ENCODE measurements at regions not wholly inside any gene's neighbourhood (a gene's known extent, or its start where the extent isn't known, plus 50 kb on each side); places are given as distances from the start of the nearest gene placed in this dataset.
"Not testable (repeated sequence)": the region's sequence is repeated elsewhere in the genome, so short reads cannot be mapped to it uniquely, and the experiment has no call there.

- ATAC-seq (ENCODE audit: low read depth) = no peak
- no peak for DNase-seq (ENCODE audit: low spot score)
- no peaks in the 10 kb centered on the region for H3K9me3 ChIP-seq (ENCODE audit: severe bottlenecking)
These were observed 136.4 kb downstream of the ZIC4 start for GRCh38 chr3:147269907-147270306.

GRCh38 chr3:147267434-147267833, 138.9 kb downstream of the ZIC4 start:
- Histone ChIP-seq H3K9me3 (ENCODE audit: severe bottlenecking) (no peaks in the 10 kb centered on the region), H3K36me3 (ENCODE audit: low read depth) (no peaks in the 10 kb centered on the region), H3K4me1 (ENCODE audit: insufficient read depth, poor library complexity, severe bottlenecking) (no peaks in the 10 kb centered on the region), H3K4me3 (ENCODE audit: severe bottlenecking) (no peak overlapping the region), H3K27me3 (ENCODE audit: insufficient read depth, poor library complexity, severe bottlenecking) (no peaks in the 10 kb centered on the region), H3K27ac (ENCODE audit: poor library complexity, severe bottlenecking) (no peak overlapping the region)
- DNase-seq (ENCODE audit: low spot score) (no peak), ATAC-seq (ENCODE audit: low read depth) (no peak)
- no peak for TF ChIP-seq CTCF (IDR thresholded peaks at IDR 0.05; ENCODE audit: poor library complexity, severe bottlenecking)

More at GRCh38 chr3:147269907-147270306, 136.4 kb downstream of the ZIC4 start:
- no peak overlapping the region for H3K4me3 ChIP-seq (ENCODE audit: severe bottlenecking)
- H3K4me1 ChIP-seq (ENCODE audit: insufficient read depth, poor library complexity, severe bottlenecking) = no peaks in the 10 kb centered on the region
- no peaks in the 10 kb centered on the region for H3K36me3 ChIP-seq (ENCODE audit: low read depth)
- no peaks in the 10 kb centered on the region for H3K27me3 ChIP-seq (ENCODE audit: insufficient read depth, poor library complexity, severe bottlenecking)
- TF ChIP-seq CTCF (IDR thresholded peaks at IDR 0.05; ENCODE audit: poor library complexity, severe bottlenecking) = no peak
- H3K27ac ChIP-seq (ENCODE audit: poor library complexity, severe bottlenecking) = no peak overlapping the region

GRCh38 chr3:147257944-147258343, 148.4 kb downstream of the ZIC4 start:
- Histone ChIP-seq H3K4me3 (ENCODE audit: severe bottlenecking) (no peak overlapping the region), H3K9me3 (ENCODE audit: severe bottlenecking) (no peaks in the 10 kb centered on the region), H3K4me1 (ENCODE audit: insufficient read depth, poor library complexity, severe bottlenecking) (no peaks in the 10 kb centered on the region), H3K27ac (ENCODE audit: poor library complexity, severe bottlenecking) (no peak overlapping the region), H3K27me3 (ENCODE audit: insufficient read depth, poor library complexity, severe bottlenecking) (no peaks in the 10 kb centered on the region), H3K36me3 (ENCODE audit: low read depth) (no peaks in the 10 kb centered on the region)
- no peak for TF ChIP-seq CTCF (IDR thresholded peaks at IDR 0.05; ENCODE audit: poor library complexity, severe bottlenecking)
- DNase-seq (ENCODE audit: low spot score) (no peak), ATAC-seq (ENCODE audit: low read depth) (no peak)

- ATAC-seq (ENCODE audit: low read depth) (no peak), DNase-seq (ENCODE audit: low spot score) (no peak)
- Histone ChIP-seq H3K9me3 (ENCODE audit: severe bottlenecking) (no peaks in the 10 kb centered on the region), H3K4me1 (ENCODE audit: insufficient read depth, poor library complexity, severe bottlenecking) (no peaks in the 10 kb centered on the region), H3K27me3 (ENCODE audit: insufficient read depth, poor library complexity, severe bottlenecking) (no peaks in the 10 kb centered on the region), H3K27ac (ENCODE audit: poor library complexity, severe bottlenecking) (no peak overlapping the region), H3K36me3 (ENCODE audit: low read depth) (no peaks in the 10 kb centered on the region), H3K4me3 (ENCODE audit: severe bottlenecking) (no peak overlapping the region)
- TF ChIP-seq CTCF (IDR thresholded peaks at IDR 0.05; ENCODE audit: poor library complexity, severe bottlenecking) = no peak
These were observed 149.6 kb downstream of the ZIC4 start for GRCh38 chr3:147256739-147257138.

- Histone ChIP-seq H3K4me1 (ENCODE audit: insufficient read depth, poor library complexity, severe bottlenecking) (no peaks in the 10 kb centered on the region), H3K27ac (ENCODE audit: poor library complexity, severe bottlenecking) (no peak overlapping the region), H3K36me3 (ENCODE audit: low read depth) (no peaks in the 10 kb centered on the region), H3K27me3 (ENCODE audit: insufficient read depth, poor library complexity, severe bottlenecking) (no peaks in the 10 kb centered on the region), H3K4me3 (ENCODE audit: severe bottlenecking) (no peak overlapping the region), H3K9me3 (ENCODE audit: severe bottlenecking) (no peaks in the 10 kb centered on the region)
- DNase-seq (ENCODE audit: low spot score) = no peak
- TF ChIP-seq CTCF (IDR thresholded peaks at IDR 0.05; ENCODE audit: poor library complexity, severe bottlenecking) = no peak
- no peak for ATAC-seq (ENCODE audit: low read depth)
These were observed 159.4 kb downstream of the ZIC4 start for GRCh38 chr3:147246906-147247305.

DNA sequence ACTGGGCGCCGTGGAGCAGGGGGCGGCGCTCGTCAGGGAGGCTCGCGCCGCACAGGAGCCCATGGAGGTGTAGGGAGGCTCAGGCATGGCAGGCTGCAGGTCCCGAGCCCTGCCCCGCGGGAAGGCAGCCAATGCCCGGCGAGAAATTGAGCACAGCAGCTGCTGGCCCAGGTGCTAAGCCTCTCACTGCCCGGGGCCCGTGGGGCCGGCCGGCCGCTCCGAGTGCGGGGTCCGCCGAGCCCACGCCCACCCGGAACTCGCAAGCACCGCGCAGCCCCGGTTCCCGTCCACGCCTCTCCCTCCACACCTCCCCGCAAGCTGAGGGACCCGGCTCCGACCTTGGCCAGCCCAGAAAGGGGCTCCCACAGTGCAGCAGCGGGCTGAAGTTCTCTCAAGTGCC, 160.7 kb downstream of the ZIC4 start:
- H3K27me3 ChIP-seq (ENCODE audit: insufficient read depth, poor library complexity, severe bottlenecking); H3K9me3 ChIP-seq (ENCODE audit: severe bottlenecking); ATAC-seq (ENCODE audit: low read depth); DNase-seq (ENCODE audit: low spot score); H3K36me3 ChIP-seq (ENCODE audit: low read depth); H3K4me3 ChIP-seq (ENCODE audit: severe bottlenecking); H3K4me1 ChIP-seq (ENCODE audit: insufficient read depth, poor library complexity, severe bottlenecking); H3K27ac ChIP-seq (ENCODE audit: poor library complexity, severe bottlenecking): not testable (repeated sequence)

GRCh38 chr3:147245022-147245421, 161.3 kb downstream of the ZIC4 start:
- not testable (repeated sequence) for H3K4me3 ChIP-seq (ENCODE audit: severe bottlenecking); DNase-seq (ENCODE audit: low spot score); H3K9me3 ChIP-seq (ENCODE audit: severe bottlenecking); H3K27ac ChIP-seq (ENCODE audit: poor library complexity, severe bottlenecking); H3K36me3 ChIP-seq (ENCODE audit: low read depth); ATAC-seq (ENCODE audit: low read depth); H3K4me1 ChIP-seq (ENCODE audit: insufficient read depth, poor library complexity, severe bottlenecking)
- peaks cover 12% of the 10 kb centered on the region for H3K27me3 ChIP-seq (ENCODE audit: insufficient read depth, poor library complexity, severe bottlenecking)
